ENCODE measurements at regions not wholly inside any gene's neighbourhood (a gene's known extent, or its start where the extent isn't known, plus 50 kb on each side); places are given as distances from the start of the nearest gene placed in this dataset.

DNA sequence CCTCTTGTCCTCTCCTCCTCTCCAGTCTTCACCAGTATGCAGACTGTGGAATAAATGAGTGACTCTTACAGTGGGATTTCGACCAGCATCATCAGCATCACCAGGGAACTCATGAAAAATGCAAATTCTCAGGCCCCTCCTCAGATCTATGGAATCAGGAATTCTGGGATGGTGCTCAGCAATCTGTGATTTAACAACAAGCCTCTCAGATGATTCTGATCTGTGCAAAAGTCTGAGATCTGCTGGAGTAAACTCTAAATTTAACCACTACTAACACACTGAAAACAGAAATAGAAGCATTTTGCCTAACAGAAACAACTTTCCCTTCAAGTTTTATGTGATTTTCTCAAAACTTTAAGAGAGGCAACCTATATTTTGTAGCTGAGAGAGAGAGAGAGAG, 124.8 kb upstream of the FAM3C start:
- Histone ChIP-seq H3K36me3 (no peaks in the 10 kb centered on the region), H3K9me3 (no peaks in the 10 kb centered on the region), H3K4me1 (ENCODE audit: control insufficient read depth in 1 of 2, low read depth in 2 of 2) (no peaks in the 10 kb centered on the region), H3K27ac (no peak overlapping the region), H3K27me3 (replicated peaks; ENCODE audit: insufficient read depth) (no peaks in the 10 kb centered on the region), H3K4me3 (no peak overlapping the region)
- TF ChIP-seq, protein P1, sequence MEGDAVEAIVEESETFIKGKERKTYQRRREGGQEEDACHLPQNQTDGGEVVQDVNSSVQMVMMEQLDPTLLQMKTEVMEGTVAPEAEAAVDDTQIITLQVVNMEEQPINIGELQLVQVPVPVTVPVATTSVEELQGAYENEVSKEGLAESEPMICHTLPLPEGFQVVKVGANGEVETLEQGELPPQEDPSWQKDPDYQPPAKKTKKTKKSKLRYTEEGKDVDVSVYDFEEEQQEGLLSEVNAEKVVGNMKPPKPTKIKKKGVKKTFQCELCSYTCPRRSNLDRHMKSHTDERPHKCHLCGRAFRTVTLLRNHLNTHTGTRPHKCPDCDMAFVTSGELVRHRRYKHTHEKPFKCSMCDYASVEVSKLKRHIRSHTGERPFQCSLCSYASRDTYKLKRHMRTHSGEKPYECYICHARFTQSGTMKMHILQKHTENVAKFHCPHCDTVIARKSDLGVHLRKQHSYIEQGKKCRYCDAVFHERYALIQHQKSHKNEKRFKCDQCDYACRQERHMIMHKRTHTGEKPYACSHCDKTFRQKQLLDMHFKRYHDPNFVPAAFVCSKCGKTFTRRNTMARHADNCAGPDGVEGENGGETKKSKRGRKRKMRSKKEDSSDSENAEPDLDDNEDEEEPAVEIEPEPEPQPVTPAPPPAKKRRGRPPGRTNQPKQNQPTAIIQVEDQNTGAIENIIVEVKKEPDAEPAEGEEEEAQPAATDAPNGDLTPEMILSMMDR (IDR thresholded peaks at IDR 0.05), result no peak
- no peak for DNase-seq (ENCODE audit: low spot score)
- ATAC-seq (ENCODE audit: insufficient number of reproducible peaks, low FRiP score, low read depth), result no peak

GRCh38 chr7:121519548-121520521, 123.7 kb upstream of the FAM3C start:
- ATAC-seq (ENCODE audit: insufficient number of reproducible peaks, low FRiP score, low read depth), result no peak
- Histone ChIP-seq H3K27me3 (replicated peaks; ENCODE audit: insufficient read depth) (no peaks in the 10 kb centered on the region), H3K36me3 (no peaks in the 10 kb centered on the region), H3K4me3 (no peak overlapping the region), H3K27ac (no peak overlapping the region), H3K9me3 (no peaks in the 10 kb centered on the region), H3K4me1 (ENCODE audit: control insufficient read depth in 1 of 2, low read depth in 2 of 2) (no peaks in the 10 kb centered on the region)
- no peak for DNase-seq (ENCODE audit: low spot score)
- TF ChIP-seq, protein P1 (IDR thresholded peaks at IDR 0.05), result no peak

DNA sequence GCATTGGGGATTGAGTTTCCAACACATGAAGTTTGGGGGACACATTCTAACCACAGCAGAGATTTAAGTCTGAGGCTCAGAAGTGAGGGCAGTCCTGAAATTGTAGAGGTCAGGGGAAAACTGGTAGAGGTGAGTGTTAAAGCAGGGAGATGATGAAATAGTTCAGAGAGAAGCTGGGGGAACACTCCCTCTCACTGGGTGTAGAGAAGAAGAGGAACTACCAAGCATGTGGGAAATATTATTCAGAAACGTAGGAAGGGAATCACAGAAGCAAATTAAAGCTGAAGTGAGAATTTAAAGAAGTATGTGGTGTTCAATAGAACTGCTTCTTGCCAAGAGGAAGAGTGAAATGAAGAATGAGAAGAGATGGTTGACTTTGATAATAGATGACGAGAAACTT, 121.5 kb upstream of the FAM3C start:
- no peak overlapping the region for H3K4me3 ChIP-seq
- DNase-seq (ENCODE audit: low spot score), result no peak
- H3K36me3 ChIP-seq, result no peaks in the 10 kb centered on the region
- no peaks in the 10 kb centered on the region for H3K27me3 ChIP-seq (replicated peaks; ENCODE audit: insufficient read depth)
- no peak for ATAC-seq (ENCODE audit: insufficient number of reproducible peaks, low FRiP score, low read depth)
- no peaks in the 10 kb centered on the region for H3K4me1 ChIP-seq (ENCODE audit: control insufficient read depth in 1 of 2, low read depth in 2 of 2)
- H3K27ac ChIP-seq, result no peak overlapping the region
- TF ChIP-seq, protein P1 (IDR thresholded peaks at IDR 0.05), result no peak
- no peaks in the 10 kb centered on the region for H3K9me3 ChIP-seq

DNA sequence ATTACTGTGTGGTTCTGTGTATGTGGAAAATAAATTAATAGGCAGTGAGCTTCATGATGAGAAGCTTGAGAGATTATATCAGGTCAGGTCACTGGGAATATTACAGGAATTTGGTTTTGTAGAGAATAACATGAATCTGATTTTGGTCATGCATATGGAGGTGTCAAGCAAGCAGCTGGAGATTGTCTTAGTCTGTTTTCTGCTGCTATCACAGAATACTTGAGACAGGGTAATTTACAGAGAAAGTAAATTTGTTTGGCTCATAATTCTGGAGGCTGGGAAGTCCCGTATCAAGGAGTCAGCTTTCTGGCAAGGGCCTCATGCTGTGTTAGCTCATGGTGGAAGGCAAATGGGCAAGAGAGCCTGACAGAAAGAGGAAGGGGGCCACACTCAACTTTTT, 120.7 kb upstream of the FAM3C start:
- DNase-seq (ENCODE audit: low spot score) (no peak), ATAC-seq (ENCODE audit: insufficient number of reproducible peaks, low FRiP score, low read depth) (no peak)
- Histone ChIP-seq H3K9me3 (no peaks in the 10 kb centered on the region), H3K27ac (no peak overlapping the region), H3K4me3 (no peak overlapping the region), H3K36me3 (no peaks in the 10 kb centered on the region), H3K4me1 (ENCODE audit: control insufficient read depth in 1 of 2, low read depth in 2 of 2) (no peaks in the 10 kb centered on the region), H3K27me3 (replicated peaks; ENCODE audit: insufficient read depth) (no peaks in the 10 kb centered on the region)
- TF ChIP-seq, protein P1 (IDR thresholded peaks at IDR 0.05), result no peak

GRCh38 chr7:121515630-121516401, 119.7 kb upstream of the FAM3C start:
- no peak for ATAC-seq (ENCODE audit: insufficient number of reproducible peaks, low FRiP score, low read depth)
- H3K9me3 ChIP-seq, result peaks cover 3% of the 10 kb centered on the region
- TF ChIP-seq, protein P1 (IDR thresholded peaks at IDR 0.05), result no peak
- H3K4me3 ChIP-seq, result no peak overlapping the region
- no peak overlapping the region for H3K27ac ChIP-seq
- no peaks in the 10 kb centered on the region for H3K27me3 ChIP-seq (replicated peaks; ENCODE audit: insufficient read depth)
- no peaks in the 10 kb centered on the region for H3K36me3 ChIP-seq
- DNase-seq (ENCODE audit: low spot score), result no peak
- no peaks in the 10 kb centered on the region for H3K4me1 ChIP-seq (ENCODE audit: control insufficient read depth in 1 of 2, low read depth in 2 of 2)
